ENCODE measurements at regions not wholly inside any gene's neighbourhood (a gene's known extent, or its start where the extent isn't known, plus 50 kb on each side); places are given as distances from the start of the nearest gene placed in this dataset.

GRCh38 chr1:8169364-8170058, 143.4 kb upstream of the ERRFI1 start:
- no peak overlapping the region for H3K4me3 ChIP-seq
- 32 to 37% (median 36%) methylated on average over 9 of the region's 9 CpGs for WGBS, 5 donors
- H3K27me3 ChIP-seq (replicated peaks in 1 of 7): no peaks in the 10 kb centered on the region
- H3K4me1 ChIP-seq: peaks cover 4 to 40% (median 20%) of the 10 kb centered on the region in 6 donors
- intact Hi-C loops (cut with DNase I; ENCODE audit: low total_unique reads): no loop called here
- no peaks in the 10 kb centered on the region for H3K9me3 ChIP-seq
- no peak for DNase-seq
- TF ChIP-seq POLR2AphosphoS5 (IDR thresholded peaks at IDR 0.05): peak in 1 of 3 donors; percentile 69
- peak in 1 of 11 experiments; percentile 5 for TF ChIP-seq CTCF (IDR thresholded peaks at IDR 0.05 in 8 of 11, conservative IDR thresholded peaks at IDR 0.05 in 3 of 11)
- no peak for TF ChIP-seq POLR2A (IDR thresholded peaks at IDR 0.05)
- H3K36me3 ChIP-seq: no peaks in the 10 kb centered on the region
- H3K27ac ChIP-seq: peak overlapping the region in 7 of 8 donors; percentile 81 to 92 (median 84)

GRCh38 chr1:8167936-8168335, 141.8 kb upstream of the ERRFI1 start:
- H3K9me3 ChIP-seq: no peaks in the 10 kb centered on the region
- 89 to 94% (median 90%) methylated on average over 4 of the region's 4 CpGs for WGBS, 5 donors
- H3K4me1 ChIP-seq: peaks cover 4 to 40% (median 20%) of the 10 kb centered on the region in 6 donors
- DNase-seq: no peak
- intact Hi-C loops (cut with DNase I; ENCODE audit: low total_unique reads): no loop called here
- no peaks in the 10 kb centered on the region for H3K27me3 ChIP-seq (replicated peaks in 1 of 7)
- no peaks in the 10 kb centered on the region for H3K36me3 ChIP-seq
- TF ChIP-seq POLR2A (IDR thresholded peaks at IDR 0.05) (no peak), CTCF (IDR thresholded peaks at IDR 0.05 in 8 of 11, conservative IDR thresholded peaks at IDR 0.05 in 3 of 11) (no peak), POLR2AphosphoS5 (IDR thresholded peaks at IDR 0.05) (no peak)
- H3K27ac ChIP-seq: peak overlapping the region in 1 of 8 donors; percentile 21
- no peak overlapping the region for H3K4me3 ChIP-seq

- Histone ChIP-seq H3K36me3 (no peaks in the 10 kb centered on the region), H3K9me3 (no peaks in the 10 kb centered on the region), H3K27me3 (replicated peaks in 1 of 7) (no peaks in the 10 kb centered on the region), H3K4me3 (no peak overlapping the region), H3K27ac (no peak overlapping the region), H3K4me1 (peaks cover 4 to 40% (median 20%) of the 10 kb centered on the region in 6 donors)
- TF ChIP-seq POLR2A (IDR thresholded peaks at IDR 0.05) (no peak), POLR2AphosphoS5 (IDR thresholded peaks at IDR 0.05) (no peak), CTCF (IDR thresholded peaks at IDR 0.05 in 8 of 11, conservative IDR thresholded peaks at IDR 0.05 in 3 of 11) (no peak)
- intact Hi-C loops (cut with DNase I; ENCODE audit: low total_unique reads): no loop called here
- 82 to 97% (median 93%) methylated on average over 4 of the region's 4 CpGs for WGBS, 5 donors
- no peak for DNase-seq
Measured at GRCh38 chr1:8166406-8166805, 140.3 kb upstream of the ERRFI1 start.

- Histone ChIP-seq H3K27ac (no peak overlapping the region), H3K4me1 (peaks cover 4 to 40% (median 20%) of the 10 kb centered on the region in 6 donors), H3K9me3 (no peaks in the 10 kb centered on the region), H3K27me3 (replicated peaks in 1 of 7) (no peaks in the 10 kb centered on the region), H3K4me3 (no peak overlapping the region), H3K36me3 (no peaks in the 10 kb centered on the region)
- 79 to 90% (median 82%) methylated on average over 14 of the region's 14 CpGs for WGBS, 5 donors
- no peak for TF ChIP-seq POLR2AphosphoS5 (IDR thresholded peaks at IDR 0.05)
- TF ChIP-seq CTCF (IDR thresholded peaks at IDR 0.05 in 8 of 11, conservative IDR thresholded peaks at IDR 0.05 in 3 of 11): no peak
- TF ChIP-seq POLR2A (IDR thresholded peaks at IDR 0.05): no peak
- intact Hi-C loops (cut with DNase I; ENCODE audit: low total_unique reads): no loop called here
- no peak for DNase-seq
Measured at GRCh38 chr1:8165595-8166360, 139.7 kb upstream of the ERRFI1 start.

Data from spleen (tissue), 11 donors.